PC-9 (cell line): ENCODE measurements at regions not wholly inside any gene's neighbourhood (a gene's known extent, or its start where the extent isn't known, plus 50 kb on each side); places are given as distances from the start of the nearest gene placed in this dataset.

Experiments
- EZH2 ChIP-seq: fragments of 200-600 bp; sonication (generic); IDR thresholded peaks from 2 replicates; pipeline ENCODE4 v1.8.0; 2017; ENCODE audit warnings: antibody characterized with exemption, low read depth
- TF ChIP-seq, protein P1 (sequence below): fragments of 200-600 bp; sonication (generic); conservative IDR thresholded peaks from 2 replicates; pipeline ENCODE4 v1.6.1; 2017; ENCODE audit warnings: mixed run types, antibody characterized with exemption, mild to moderate bottlenecking, moderate library complexity

DNA sequence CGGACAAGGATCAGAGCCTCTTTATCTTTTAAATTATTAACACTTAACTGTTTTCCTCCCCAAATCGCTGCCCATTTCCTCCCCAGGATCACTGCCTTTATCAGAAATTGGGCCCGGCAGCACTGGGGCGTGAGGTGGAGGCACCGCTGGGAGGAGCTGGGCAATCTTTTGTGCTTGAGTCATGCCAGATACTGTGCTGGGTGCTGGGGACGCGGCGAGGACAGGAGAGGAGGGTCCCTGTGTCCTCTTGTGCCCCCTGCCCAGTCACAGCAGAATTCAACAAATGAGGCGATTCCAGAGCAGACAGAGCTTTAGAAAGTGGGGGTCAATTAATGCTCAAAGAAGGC lies 347.8 kb downstream of the ZNF536 start:
- no peak for TF ChIP-seq EZH2
- TF ChIP-seq, protein P1, sequence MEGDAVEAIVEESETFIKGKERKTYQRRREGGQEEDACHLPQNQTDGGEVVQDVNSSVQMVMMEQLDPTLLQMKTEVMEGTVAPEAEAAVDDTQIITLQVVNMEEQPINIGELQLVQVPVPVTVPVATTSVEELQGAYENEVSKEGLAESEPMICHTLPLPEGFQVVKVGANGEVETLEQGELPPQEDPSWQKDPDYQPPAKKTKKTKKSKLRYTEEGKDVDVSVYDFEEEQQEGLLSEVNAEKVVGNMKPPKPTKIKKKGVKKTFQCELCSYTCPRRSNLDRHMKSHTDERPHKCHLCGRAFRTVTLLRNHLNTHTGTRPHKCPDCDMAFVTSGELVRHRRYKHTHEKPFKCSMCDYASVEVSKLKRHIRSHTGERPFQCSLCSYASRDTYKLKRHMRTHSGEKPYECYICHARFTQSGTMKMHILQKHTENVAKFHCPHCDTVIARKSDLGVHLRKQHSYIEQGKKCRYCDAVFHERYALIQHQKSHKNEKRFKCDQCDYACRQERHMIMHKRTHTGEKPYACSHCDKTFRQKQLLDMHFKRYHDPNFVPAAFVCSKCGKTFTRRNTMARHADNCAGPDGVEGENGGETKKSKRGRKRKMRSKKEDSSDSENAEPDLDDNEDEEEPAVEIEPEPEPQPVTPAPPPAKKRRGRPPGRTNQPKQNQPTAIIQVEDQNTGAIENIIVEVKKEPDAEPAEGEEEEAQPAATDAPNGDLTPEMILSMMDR, result no peak
